ENCODE measurements at regions not wholly inside any gene's neighbourhood (a gene's known extent, or its start where the extent isn't known, plus 50 kb on each side); places are given as distances from the start of the nearest gene placed in this dataset.

DNA sequence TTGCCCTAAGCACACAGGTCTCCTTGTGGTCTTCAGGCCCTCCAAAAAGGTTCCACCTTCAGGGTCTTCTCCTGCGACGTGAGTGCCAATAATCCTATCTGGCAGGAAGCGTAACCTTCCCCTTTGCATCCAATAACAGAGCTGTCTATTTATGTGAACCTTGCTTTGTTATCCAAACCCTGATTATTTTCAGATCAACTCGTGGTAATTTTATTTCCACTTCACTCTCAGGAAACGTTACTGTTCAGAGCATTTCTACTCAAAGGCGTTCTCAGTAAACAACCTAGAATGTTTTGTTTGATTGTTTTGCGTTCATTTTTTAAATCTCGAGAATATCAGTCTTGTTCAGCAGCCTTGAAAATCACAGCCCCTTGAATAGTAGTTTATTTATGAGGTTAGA is 232.3 kb upstream of the KLF6 start:
- no peak for TF ChIP-seq POLR2AphosphoS5 (IDR thresholded peaks at IDR 0.05; ENCODE audit: low read depth, low read length)
- TF ChIP-seq POLR2A (IDR thresholded peaks at IDR 0.05; ENCODE audit: low read depth, low read length) = no peak

Data from GM12892 (cell line).